Left ventricle myocardium superior (tissue), 1 donor: ENCODE measurements at regions not wholly inside any gene's neighbourhood (a gene's known extent, or its start where the extent isn't known, plus 50 kb on each side); places are given as distances from the start of the nearest gene placed in this dataset.

Source experiments
- ATAC-seq: fragments of 200-7000 bp; cut with Tn5 transposase; one replicate; pipeline ENCODE4 v1.9.1; 2020; ENCODE audit warnings: mild to moderate bottlenecking, moderate library complexity
- DNase-seq: peaks from one replicate; pipeline ENCODE4 v3.0.0-alpha.2; 2020
- intact Hi-C: fragments of 100-400 bp; cut with micrococcal nuclease; formaldehyde crosslinking; loops from one replicate; pipeline ENCODE4 v1.11.0; 2022
- donor health status: DM: no; HTN: yes; CAD: no; lungs with severe emphysema.

GRCh38 chr4:156560701-156561100, 410.9 kb downstream of the PDGFC start:
- intact Hi-C loops: no loop called here
- ATAC-seq (no peak), DNase-seq (no peak)

GRCh38 chr4:156559346-156559745, 412.3 kb downstream of the PDGFC start:
- DNase-seq (no peak), ATAC-seq (no peak)
- intact Hi-C loops: no loop called here

- DNase-seq: no peak
- intact Hi-C loops: no loop called here
Measured at GRCh38 chr4:156558373-156559025, 413.1 kb downstream of the PDGFC start.

GRCh38 chr4:156557920-156558319, 413.7 kb downstream of the PDGFC start:
- no peak for DNase-seq
- no peak for ATAC-seq
- intact Hi-C loops: no loop called here

More at GRCh38 chr4:156558373-156559025, 413.1 kb downstream of the PDGFC start:
- no peak for ATAC-seq

GRCh38 chr4:156556336-156556735, 415.3 kb downstream of the PDGFC start:
- DNase-seq: no peak
- intact Hi-C loops: no loop called here
- ATAC-seq: no peak

GRCh38 chr4:156553659-156554058, 417.9 kb downstream of the PDGFC start:
- intact Hi-C loops: no loop called here
- no peak for DNase-seq
- ATAC-seq: no peak

GRCh38 chr4:156547891-156548290, 423.7 kb downstream of the PDGFC start:
- DNase-seq (no peak), ATAC-seq (no peak)
- intact Hi-C loops: no loop called here

- intact Hi-C loops: no loop called here
Measured at GRCh38 chr4:156547439-156547838, 424.2 kb downstream of the PDGFC start.

GRCh38 chr4:156545003-156545785, 426.4 kb downstream of the PDGFC start:
- DNase-seq: no peak
- peak; percentile 84 for ATAC-seq
- intact Hi-C loops: no loop called here

More at GRCh38 chr4:156547439-156547838, 424.2 kb downstream of the PDGFC start:
- DNase-seq (no peak), ATAC-seq (no peak)

GRCh38 chr4:156539376-156539775, 432.2 kb downstream of the PDGFC start:
- DNase-seq (no peak), ATAC-seq (no peak)
- intact Hi-C loops: no loop called here

- ATAC-seq (no peak), DNase-seq (no peak)
- intact Hi-C loops: no loop called here
Measured at GRCh38 chr4:156538651-156539257, 432.8 kb downstream of the PDGFC start.

GRCh38 chr4:156538210-156538609, 433.4 kb downstream of the PDGFC start:
- DNase-seq (no peak), ATAC-seq (no peak)
- intact Hi-C loops: no loop called here

GRCh38 chr4:156537286-156537685, 434.3 kb downstream of the PDGFC start:
- no peak for DNase-seq
- intact Hi-C loops: no loop called here
- no peak for ATAC-seq

- DNase-seq: no peak
- intact Hi-C loops: no loop called here
- no peak for ATAC-seq
Measured at GRCh38 chr4:156536661-156537060, 434.9 kb downstream of the PDGFC start.

GRCh38 chr4:156534205-156534604, 437.4 kb downstream of the PDGFC start:
- ATAC-seq (no peak), DNase-seq (no peak)
- intact Hi-C loops: no loop called here

- intact Hi-C loops: no loop called here
- no peak for DNase-seq
- ATAC-seq: no peak
Measured at GRCh38 chr4:156528216-156528615, 443.4 kb downstream of the PDGFC start.

- intact Hi-C loops: no loop called here
- DNase-seq (no peak), ATAC-seq (no peak)
Measured at GRCh38 chr4:156527237-156527993, 444.2 kb downstream of the PDGFC start.

- ATAC-seq (no peak), DNase-seq (no peak)
- intact Hi-C loops: no loop called here
Measured at GRCh38 chr4:156523991-156524390, 447.6 kb downstream of the PDGFC start.

GRCh38 chr4:156523492-156523891, 448.1 kb downstream of the PDGFC start:
- ATAC-seq (no peak), DNase-seq (no peak)
- intact Hi-C loops: no loop called here

- ATAC-seq (no peak), DNase-seq (no peak)
- intact Hi-C loops: no loop called here
Measured at GRCh38 chr4:156521631-156522030, 450.0 kb downstream of the PDGFC start.
